AG20443 (cell line): ENCODE measurements at regions not wholly inside any gene's neighbourhood (a gene's known extent, or its start where the extent isn't known, plus 50 kb on each side); places are given as distances from the start of the nearest gene placed in this dataset.
A peak's percentile ranks its signal among the peaks of the same experiment; 100 is the strongest.

Experiments
- DNase-seq: peaks from one replicate; pipeline ENCODE4 v3.0.0; 2012; ENCODE audit warnings: low spot score, mixed read lengths

DNA sequence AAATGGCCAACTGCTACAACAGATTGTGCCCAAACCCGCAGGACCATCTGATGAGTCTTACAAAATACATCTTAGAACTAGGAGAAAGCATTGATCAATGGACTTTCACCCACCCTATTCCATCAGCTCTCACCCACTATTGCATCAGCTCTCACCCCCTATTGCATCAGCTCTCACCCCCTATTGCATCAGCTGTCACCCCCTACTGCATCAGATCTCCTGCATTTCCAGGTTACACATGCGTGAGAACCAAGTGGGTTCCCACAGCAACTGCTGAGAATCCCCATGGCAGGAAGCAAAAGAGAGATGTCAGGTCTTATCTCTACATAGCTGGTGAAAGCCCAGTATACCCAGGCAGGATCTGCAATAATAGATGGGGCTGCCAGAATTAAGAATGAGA, 533.5 kb downstream of the LTN1 start:
- no peak for DNase-seq

DNA sequence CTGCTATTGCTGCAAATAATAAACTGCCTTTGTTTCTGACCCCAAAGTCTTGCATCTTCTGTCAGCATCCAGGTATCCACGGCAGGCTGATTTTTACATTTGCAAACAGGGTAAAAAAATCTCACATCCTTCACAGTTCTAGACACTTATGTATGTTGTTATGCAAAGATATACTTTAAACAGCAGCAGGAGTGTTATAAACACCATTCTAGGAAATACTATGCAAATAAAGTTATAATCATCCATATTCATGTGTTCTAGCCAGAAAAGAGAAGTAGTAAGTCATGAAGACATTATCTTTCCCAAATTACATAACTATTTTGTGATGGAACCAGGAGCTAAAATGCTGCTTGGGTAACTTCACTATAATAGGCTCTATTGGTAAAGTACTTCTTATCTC, 534.2 kb downstream of the LTN1 start:
- no peak for DNase-seq

DNA sequence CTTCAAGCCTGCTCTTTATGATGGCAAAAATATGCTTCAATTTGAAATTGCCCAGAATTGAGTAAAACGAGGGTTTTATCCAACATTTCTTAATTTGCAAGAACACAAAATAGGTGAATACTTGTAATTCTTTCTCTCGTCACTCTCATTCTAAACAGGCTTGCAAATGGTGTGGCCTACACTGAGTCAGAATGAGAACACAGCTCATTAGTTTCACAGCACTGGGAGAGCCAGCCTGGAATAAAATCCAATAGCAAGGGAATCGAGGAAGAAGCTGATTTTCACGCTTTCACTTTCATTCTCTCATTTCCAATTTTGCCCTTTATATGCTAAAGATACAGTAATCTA, 537.5 kb downstream of the LTN1 start:
- DNase-seq: peak; percentile 75

DNA sequence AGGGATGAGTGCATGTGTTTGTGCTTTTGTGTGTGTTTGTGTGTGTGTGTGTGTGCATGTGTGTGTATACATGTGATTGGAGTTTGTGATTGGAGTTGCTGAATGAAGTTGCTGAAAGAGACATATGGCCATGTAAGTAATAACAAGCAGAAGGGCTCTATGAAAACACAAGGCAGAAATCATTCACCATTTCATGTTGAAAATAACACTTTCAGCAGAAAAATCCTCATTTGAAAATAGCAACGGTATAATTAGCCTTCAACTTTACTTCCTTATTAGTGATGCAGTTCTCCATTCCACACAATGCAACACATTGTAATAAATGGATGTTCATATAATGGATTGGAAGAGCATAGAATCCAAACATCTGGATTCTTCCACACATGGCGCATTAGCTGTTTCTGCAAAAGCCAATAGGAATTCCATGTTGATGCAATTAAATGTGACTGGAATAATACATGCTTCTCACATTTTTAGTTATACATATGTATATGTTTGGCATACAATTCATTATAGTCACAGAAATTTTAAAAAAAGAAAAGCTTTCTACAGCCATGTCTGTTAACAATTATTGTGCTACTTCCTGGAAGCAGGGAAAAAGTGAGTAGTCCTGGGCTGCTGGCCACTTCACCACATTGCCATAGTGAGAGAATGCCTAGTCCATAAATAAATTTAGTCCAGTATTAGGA, 538.0 kb downstream of the LTN1 start:
- peak; percentile 61 for DNase-seq

DNA sequence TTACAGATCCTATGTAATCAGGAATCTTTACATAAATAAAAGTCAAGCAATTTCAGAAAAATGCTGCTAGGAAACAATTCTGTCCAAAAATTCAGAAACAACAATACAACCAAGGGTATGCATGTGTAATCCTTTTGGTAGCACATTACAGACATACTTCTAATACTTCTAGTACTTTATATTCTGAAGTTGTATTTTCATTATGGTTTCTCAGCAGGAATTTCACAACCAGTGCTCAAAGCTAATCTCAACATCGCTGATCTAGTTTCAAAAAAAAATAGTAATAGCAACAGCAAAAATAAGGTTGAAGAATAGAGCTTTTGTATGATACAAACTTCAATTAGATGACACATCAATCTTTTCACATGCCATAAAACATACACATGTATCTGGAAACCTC, 545.2 kb downstream of the LTN1 start:
- peak; percentile 34 for DNase-seq

DNA sequence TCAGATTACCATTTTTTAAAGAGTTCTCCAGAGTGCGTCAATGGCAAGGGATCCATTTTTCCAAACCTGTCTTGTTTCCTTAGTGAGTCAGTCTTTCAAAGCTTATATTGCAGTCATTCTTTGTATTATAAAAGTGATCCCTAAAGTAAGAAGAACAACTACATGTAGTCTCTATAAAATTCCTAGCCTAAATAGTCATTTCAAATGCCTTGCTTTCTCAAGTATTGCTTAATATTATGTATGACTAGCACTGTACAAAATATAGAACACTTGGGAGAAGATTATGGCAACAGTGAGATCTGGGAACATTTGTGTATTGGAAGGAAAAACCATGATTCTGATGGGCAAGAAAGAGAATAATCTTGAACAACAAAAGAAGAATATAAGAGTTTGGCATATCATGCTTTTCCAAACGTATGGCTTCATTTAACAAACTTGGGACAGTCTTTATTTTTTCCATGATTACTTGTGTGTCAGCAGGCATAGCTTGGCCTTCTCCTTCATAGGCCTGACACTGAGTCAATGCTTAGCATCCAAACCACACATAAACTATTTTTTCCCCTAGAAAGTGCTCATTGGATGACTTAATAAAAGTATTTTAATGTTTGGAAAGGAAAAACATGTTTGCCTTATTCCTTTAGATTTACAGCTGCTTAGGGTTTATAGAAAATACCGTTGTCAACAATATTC, 547.4 kb downstream of the LTN1 start:
- DNase-seq: peak; percentile 19

DNA sequence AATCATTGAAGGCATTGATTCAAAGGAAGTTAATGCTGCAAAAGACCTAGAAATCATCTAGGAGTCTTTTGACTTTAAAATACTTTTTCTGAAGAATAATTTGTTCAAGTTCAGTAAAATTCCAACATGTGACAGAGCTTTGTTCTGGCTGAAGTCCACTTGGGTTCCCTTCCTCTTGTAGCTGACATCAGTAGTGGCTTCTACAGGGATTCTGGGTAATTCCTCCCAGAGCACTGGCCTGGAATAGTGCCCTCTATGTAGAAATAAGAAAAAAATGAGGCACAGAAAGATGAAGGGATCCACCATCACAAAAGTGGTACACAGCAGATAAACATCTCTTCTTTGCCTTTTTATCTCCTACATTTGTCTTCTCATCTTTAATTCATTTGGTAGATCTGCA, 548.1 kb downstream of the LTN1 start:
- peak; percentile 19 for DNase-seq

DNA sequence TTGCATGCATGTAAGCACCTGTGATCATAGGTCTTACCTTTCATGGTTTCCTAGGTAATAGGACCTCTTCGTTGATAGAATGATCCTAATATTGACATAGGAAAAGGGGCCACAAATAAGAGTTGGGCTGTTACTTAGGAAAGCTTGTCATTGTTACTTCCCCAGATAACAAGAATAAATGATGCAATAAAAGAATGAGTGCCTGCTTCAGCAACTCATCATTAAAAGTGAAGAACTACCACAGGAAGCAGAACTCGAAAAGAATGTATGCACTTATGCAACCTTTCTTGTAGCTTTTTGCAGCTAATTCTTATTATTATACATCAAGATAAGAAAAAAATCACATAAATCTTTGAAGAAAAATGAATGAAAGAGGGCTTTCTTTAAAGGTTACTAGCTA, 548.6 kb downstream of the LTN1 start:
- DNase-seq: peak; percentile 11

DNA sequence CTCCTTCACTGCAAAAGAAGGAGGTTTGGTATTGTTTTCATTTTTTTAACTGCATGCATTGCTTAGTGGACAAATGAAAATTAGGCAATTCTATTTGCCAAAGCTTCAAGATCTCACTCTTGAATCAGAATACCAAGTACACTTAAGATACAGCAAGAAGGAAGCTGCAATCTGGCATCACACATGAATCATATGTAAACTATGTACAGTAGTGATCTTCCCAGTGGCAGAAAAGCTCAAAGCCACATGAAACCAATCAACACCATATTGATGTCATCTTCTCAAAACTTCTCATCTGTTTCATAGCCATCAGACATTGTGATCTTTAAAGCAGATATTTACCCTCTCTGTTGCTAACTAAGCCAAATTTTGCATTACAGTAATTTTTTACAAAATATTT, 550.1 kb downstream of the LTN1 start:
- peak; percentile 36 for DNase-seq

DNA sequence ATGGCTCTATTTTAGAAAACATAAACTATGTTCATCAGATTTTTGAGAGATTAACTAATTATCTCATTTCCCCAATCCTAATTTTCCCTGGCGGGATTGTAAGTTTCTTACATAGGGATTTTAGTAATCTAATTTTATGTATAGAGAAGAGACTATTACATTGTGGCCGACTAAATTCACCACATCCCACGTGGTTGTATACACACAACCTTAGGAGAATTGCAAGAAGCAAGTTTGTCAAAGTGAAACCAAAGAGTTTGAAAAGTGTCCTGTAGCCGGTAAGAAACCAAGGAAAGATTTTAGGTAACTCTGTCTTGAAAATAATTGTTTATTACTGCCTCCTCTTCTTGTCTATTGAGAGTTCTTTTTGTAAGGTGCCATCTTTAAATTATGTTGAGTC, 550.6 kb downstream of the LTN1 start:
- DNase-seq: no peak

DNA sequence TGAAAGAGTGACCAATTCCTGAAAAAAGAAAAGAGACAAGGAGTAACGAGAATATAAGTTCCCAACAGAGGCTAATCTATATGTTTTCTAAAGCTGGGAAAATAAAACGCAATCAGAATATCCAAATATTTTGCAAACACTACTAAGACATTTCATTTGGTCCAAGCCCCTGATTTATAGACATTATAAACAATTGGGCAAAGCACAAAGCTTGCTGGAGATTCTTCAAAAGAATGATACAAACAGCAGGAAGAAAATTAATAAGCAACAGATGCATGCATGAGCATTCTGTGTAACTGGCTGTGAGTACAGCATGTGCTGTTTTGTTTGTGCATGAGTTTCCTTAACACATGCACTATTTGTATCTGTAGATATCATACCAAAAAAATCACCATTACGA, 552.9 kb downstream of the LTN1 start:
- peak; percentile 18 for DNase-seq

DNA sequence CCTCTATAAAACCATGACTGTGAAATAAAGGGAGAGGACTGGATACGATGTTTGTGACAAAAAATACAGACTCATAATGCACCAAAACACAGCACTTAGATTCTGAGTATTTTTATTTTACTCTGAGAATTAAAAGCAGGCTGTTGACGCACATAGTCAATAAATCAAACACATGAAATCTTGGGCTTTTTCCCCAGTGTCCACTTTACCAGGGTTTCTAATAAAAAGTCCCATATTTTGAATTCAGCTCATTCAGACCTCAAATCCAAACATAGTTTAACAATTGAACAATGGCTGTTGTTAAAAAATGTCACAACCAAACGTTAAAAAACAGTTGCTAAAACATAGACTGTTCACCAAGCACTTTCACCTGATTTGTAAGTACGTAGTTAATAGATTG, 553.4 kb downstream of the LTN1 start:
- no peak for DNase-seq

DNA sequence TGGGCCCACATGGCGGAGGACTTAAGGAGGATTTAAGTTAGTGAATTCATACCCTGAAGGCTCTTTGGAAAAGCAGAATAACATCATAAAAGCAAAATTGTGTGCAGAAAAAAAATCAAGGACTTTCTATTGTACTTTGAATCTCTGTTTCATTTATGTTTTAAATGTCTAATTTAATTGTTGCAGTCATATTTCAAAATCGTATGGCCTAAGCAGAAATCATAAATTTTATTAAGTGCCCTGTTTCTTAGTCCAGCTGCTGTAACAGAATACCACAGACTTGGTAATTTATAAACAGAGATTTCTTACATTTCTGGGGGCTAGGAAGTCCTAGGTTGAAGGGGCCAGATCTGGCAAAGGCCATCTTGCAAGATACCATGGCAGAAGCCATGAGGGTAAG, 555.6 kb downstream of the LTN1 start:
- no peak for DNase-seq

DNA sequence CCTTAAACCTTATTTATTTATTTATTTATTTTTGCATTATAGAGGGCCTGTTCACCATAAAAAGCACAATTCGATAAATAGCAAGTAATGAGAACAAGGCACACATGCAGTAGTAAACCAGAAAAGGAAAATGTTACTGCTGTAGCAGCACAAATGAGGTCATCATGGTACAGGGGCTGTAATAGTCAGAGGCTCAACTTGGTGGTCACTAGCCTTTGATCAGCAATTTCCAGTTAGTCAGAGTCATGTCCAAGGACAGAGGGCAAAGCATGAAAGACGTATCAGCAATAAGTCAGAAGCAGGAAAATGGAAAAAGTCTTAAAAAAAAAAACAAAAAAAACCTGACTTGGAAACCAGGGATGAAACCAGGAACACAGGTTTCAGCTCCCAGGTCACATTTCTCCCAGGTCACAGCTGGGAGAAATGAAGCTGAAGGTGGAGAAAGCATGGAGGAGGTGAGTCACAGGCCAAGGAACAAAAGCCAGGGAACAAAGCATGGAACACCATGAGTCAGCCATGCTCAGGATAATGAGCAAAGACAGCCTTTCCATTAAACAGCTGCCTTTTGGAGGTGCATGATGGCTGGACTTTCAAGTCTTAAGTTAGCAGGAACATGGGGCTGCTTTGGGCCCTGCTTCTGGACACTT, 556.3 kb downstream of the LTN1 start:
- peak; percentile 24 for DNase-seq

DNA sequence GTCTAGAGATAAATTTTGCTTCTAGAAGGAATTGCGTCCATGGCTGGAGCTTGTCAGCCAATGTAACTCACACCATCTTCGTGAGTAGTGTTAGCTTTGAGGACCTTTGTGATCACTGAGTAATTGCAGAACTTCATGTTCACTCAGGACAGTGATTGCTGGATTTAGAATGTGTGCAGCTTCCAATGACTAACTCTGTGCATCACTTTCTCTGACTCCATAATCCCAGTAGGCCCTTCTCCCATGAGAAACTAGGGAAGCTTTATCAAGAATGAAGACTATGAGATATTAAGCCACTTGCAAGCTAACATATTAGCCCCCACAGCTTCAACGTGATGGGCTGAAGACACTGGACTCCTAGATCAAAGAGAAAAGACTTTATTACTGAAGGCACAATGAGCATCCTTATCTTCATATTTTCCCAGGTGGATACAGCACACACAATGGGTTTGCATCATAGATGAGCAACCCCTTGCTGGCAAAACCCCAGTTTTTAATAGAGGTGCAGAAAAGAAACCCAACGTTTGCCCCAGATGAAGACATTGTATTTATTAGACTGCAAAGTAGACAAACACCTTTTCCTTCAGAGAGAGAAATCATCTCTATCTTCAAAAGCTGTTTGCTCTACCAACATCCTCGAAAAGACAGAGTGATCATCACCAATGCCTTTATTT, 561.0 kb downstream of the LTN1 start:
- DNase-seq: no peak

DNA sequence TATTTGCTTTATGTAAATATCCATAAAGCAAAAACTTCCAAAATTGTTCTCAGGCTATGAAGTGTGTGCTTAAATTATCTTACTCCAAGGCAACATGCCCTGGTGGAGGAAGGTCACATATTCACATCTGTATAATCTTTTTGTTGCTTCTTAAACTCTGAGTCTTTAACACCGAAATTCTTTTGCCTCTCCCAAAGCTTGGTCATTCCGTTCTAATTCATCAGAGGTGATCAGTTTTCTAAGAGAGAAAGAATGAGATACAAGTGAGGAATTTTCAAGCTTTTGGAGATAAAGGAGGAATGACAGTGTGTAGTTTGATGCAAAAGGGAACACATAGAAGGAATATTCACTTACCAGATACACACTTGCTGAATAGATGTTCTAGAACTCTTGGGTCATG, 561.7 kb downstream of the LTN1 start:
- no peak for DNase-seq

DNA sequence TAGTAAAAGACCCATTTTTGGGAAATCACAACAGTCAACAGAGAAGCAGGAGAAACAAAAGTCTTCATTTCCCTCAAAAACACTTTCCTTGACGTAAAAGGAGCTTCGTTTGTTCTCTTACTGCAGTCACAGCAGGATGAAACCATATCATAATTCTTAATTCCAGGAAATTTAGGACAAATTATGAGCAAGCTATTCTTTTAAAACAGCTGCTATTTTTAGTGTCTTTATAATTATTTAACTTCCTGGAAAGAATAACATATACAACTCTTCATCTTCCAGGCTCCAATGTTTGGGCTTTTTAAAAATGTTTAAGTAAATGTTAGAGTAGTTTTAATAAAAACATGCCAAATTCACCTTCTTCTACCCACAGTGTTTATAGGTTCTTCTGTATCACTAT, 563.5 kb downstream of the LTN1 start:
- no peak for DNase-seq

DNA sequence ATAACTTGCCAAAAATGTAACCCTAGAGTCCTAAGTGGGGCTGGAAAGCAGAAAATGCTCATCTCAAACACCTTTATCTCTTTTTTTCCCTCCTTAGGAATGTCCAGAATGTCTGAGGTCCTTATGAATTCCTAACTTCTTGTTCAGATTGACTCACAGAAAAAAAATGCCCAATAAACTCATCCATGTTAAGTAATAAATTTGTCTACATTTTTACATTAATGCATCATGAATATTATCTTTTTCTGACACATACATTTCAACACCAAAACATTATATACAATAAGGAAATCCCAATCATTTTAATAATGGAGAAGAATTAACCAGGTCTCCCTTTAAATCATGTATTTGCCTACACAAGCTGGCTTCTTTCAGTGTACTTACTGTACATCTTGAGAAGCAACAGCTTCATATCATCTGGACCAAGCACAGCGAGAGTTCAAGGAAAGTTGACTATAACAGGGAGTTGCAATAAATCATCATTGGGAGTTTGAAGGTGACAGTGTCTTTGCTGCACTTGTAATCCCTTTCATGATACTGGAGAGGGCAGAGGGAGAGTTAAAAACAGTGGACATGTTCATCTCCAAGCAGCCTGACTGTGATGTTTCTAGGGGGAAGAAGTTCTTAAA, 565.2 kb downstream of the LTN1 start:
- no peak for DNase-seq

DNA sequence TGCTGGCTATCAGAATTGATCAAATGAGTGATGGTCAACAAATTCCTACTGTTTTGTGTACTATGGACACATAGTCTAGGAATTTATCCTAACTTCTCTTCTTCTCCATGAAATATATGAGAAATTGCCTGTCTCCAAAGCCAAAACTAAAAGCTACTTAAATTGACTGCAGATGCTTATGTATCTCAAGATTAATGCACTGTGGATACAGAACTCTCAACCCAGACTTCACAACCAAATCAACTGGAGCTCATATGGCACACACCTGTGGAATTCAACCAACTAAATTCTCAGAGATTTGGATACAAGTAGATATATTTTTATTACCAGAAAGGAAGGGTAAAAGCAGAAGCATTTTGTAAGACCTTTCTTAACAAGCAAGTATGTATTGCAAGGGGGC, 566.1 kb downstream of the LTN1 start:
- no peak for DNase-seq

DNA sequence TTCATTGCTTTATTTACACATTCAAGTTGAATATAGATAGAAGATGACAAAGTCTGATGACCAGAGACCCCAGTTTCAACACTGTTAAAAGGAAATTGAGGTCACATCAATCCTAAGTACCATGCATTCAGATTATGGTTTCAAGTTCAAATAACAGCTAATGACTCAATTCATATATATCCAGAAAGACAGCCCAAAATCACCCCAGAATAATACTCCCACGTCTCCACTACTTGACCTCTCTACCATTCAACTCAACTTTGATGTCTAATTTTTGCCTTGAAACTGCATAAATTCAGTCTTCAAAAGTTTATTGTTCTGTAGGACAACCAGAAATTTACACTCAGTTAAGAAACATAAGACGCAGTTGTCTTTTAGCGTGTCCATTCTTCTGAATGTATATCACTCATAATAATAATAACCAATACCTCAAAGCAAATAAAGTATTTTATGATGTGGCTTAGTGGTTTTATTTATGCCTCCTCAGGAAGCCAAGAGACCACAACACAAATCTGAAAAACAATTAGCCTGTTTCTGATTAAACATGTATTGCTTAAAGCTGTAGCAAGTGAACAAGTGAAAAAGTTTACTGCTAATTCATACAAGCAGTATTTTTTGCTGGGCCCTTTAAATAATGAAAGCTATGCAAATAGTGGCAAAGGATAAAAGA, 569.0 kb downstream of the LTN1 start:
- DNase-seq: no peak

DNA sequence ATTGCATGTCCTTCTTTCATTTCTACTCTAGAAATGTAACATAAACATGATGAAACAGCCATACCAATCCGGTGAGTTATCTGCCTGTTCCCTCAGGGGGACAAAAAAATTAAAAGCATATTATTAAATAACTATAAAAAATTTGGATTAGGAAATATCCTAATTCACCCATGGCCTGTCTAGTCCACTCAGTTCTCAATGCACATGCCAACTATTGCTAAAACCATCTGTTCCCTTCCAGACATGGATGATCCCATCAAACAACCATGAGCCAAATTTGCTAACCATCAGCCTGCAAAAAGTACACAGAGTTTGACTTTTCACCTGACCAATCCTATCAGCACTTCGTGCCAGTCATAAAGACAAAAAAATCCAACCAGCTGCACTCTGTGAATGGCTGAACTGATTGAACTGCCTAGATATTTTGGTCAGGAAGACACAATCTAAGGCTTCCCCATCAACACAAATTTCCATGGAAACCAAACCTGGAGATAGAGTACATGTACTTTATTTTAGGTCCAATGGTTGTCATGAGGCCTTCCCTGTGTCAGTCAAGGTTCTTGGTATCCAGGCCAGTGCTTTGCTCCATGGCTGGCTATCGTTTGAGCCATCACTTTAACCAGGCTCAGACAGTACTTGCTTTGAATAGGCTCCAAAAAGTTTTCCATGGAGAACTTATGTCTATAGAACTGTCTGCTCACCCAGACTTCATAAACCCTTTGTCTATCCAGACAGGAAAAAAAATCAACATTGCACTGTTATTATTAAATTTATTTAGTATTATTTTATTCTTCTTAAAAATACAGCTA, 570.8 kb downstream of the LTN1 start:
- peak; percentile 75 for DNase-seq
